Prostate gland (tissue), 2 donors: ENCODE measurements at regions not wholly inside any gene's neighbourhood (a gene's known extent, or its start where the extent isn't known, plus 50 kb on each side); places are given as distances from the start of the nearest gene placed in this dataset.

ENCODE experiments used
- DNase-seq: peaks from one replicate; pipeline ENCODE4 v3.0.0-alpha.2; 2019; ENCODE audit warnings: low spot score
- H3K27ac ChIP-seq, 2 donors: fragments of 200-600 bp; sonication (generic); 2 replicates each; pipeline ENCODE4 v1.5.1; 2017 to 2019
- H3K27me3 ChIP-seq: fragments of 200-600 bp; sonication (generic); replicated peaks from 2 replicates; pipeline ENCODE4 v1.5.1; 2019; ENCODE audit not compliant: insufficient read depth
- H3K36me3 ChIP-seq, 2 donors: fragments of 200-600 bp; sonication (generic); 1 replicate in 1 of 2; 2 replicates in 1 of 2; pipeline versions ENCODE4 v1.5.1 to v1.8.1; 2017 to 2019
- H3K4me1 ChIP-seq: fragments of 200-600 bp; sonication (generic); replicated peaks from 2 replicates; pipeline ENCODE4 v1.5.1; 2019
- H3K4me3 ChIP-seq, 2 donors: fragments of 200-600 bp; sonication (generic); 2 replicates each; pipeline ENCODE4 v1.5.1; 2017 to 2019
- H3K9me3 ChIP-seq: fragments of 200-600 bp; sonication (generic); 2 replicates; pipeline ENCODE4 v1.5.1; 2017
- CTCF ChIP-seq, 4 experiments: fragments of 200-600 bp in 2 of 4; fragments of 450-650 bp in 2 of 4; sonication (generic) in 2 of 4; IDR thresholded peaks; 1 replicate in 3 of 4; 2 replicates in 1 of 4; pipeline ENCODE4 v1.5.1; 2016 to 2019; ENCODE audit warnings: antibody characterized with exemption in 4 of 4, mild to moderate bottlenecking in 2 of 4, moderate library complexity in 2 of 4
- POLR2A ChIP-seq: fragments of 450-650 bp; IDR thresholded peaks from one replicate; pipeline ENCODE4 v1.6.1; 2016; ENCODE audit warnings: antibody characterized with exemption, mild to moderate bottlenecking
- POLR2AphosphoS5 ChIP-seq: sonication (generic); formaldehyde crosslinking; IDR thresholded peaks from one replicate; pipeline ENCODE4 v1.6.1; 2017; ENCODE audit warnings: antibody characterized with exemption
- WGBS: methylation state at CpG from one replicate; pipeline ENCODE4 v1.1.5; 2018; 5-methylcytosine and 5-hydroxymethylcytosine counted together
- intact Hi-C: fragments of 100-400 bp; cut with DNase I; formaldehyde crosslinking; loops from one replicate; pipeline ENCODE4 v1.14.2; 2022

- WGBS = 31% methylated on average over 5 of the region's 5 CpGs
- H3K27me3 ChIP-seq = no peaks in the 10 kb centered on the region
- no peak for DNase-seq
- intact Hi-C loops = no loop called here
- no peak overlapping the region for H3K4me3 ChIP-seq
- no peak for TF ChIP-seq POLR2A
- TF ChIP-seq POLR2AphosphoS5 = peak; percentile 54
- H3K27ac ChIP-seq = no peak overlapping the region
- H3K4me1 ChIP-seq = no peaks in the 10 kb centered on the region
- no peaks in the 10 kb centered on the region for H3K36me3 ChIP-seq
- H3K9me3 ChIP-seq = no peaks in the 10 kb centered on the region
Observed at GRCh38 chr17:14779241-14779640, 478.4 kb downstream of the HS3ST3B1 start.

- Histone ChIP-seq H3K4me1 (no peaks in the 10 kb centered on the region), H3K36me3 (no peaks in the 10 kb centered on the region), H3K27me3 (no peaks in the 10 kb centered on the region), H3K4me3 (no peak overlapping the region), H3K9me3 (no peaks in the 10 kb centered on the region), H3K27ac (no peak overlapping the region)
- intact Hi-C loops = no loop called here
- TF ChIP-seq POLR2AphosphoS5 (no peak), POLR2A (no peak), CTCF (IDR thresholded peaks at IDR 0.05) (no peak)
- 45% methylated on average over 2 of the region's 2 CpGs for WGBS
- no peak for DNase-seq
Observed at GRCh38 chr17:14777291-14777690, 476.4 kb downstream of the HS3ST3B1 start.

GRCh38 chr17:14776791-14777190, 475.9 kb downstream of the HS3ST3B1 start:
- DNase-seq = no peak
- WGBS = 54% methylated on average over 1 of the region's 1 CpG
- H3K27ac ChIP-seq = no peak overlapping the region
- intact Hi-C loops = no loop called here
- H3K9me3 ChIP-seq = no peaks in the 10 kb centered on the region
- no peaks in the 10 kb centered on the region for H3K4me1 ChIP-seq
- TF ChIP-seq POLR2AphosphoS5 (no peak), CTCF (IDR thresholded peaks at IDR 0.05) (no peak), POLR2A (no peak)
- no peaks in the 10 kb centered on the region for H3K27me3 ChIP-seq
- no peaks in the 10 kb centered on the region for H3K36me3 ChIP-seq
- H3K4me3 ChIP-seq = no peak overlapping the region

- H3K36me3 ChIP-seq = no peaks in the 10 kb centered on the region
- no peaks in the 10 kb centered on the region for H3K4me1 ChIP-seq
- intact Hi-C loops = no loop called here
- DNase-seq = no peak
- H3K4me3 ChIP-seq = no peak overlapping the region
- no peak for TF ChIP-seq CTCF (IDR thresholded peaks at IDR 0.05)
- TF ChIP-seq POLR2AphosphoS5 = no peak
- no peak for TF ChIP-seq POLR2A
- no peak overlapping the region for H3K27ac ChIP-seq
- H3K9me3 ChIP-seq = no peaks in the 10 kb centered on the region
- WGBS = 23% methylated on average over 8 of the region's 8 CpGs
- H3K27me3 ChIP-seq = no peaks in the 10 kb centered on the region
Observed at GRCh38 chr17:14775731-14776492, 475.0 kb downstream of the HS3ST3B1 start.

GRCh38 chr17:14774774-14775173, 473.9 kb downstream of the HS3ST3B1 start:
- WGBS = 93% methylated on average over 1 of the region's 1 CpG
- Histone ChIP-seq H3K4me1 (no peaks in the 10 kb centered on the region), H3K27ac (no peak overlapping the region), H3K27me3 (no peaks in the 10 kb centered on the region), H3K36me3 (no peaks in the 10 kb centered on the region), H3K4me3 (no peak overlapping the region), H3K9me3 (no peaks in the 10 kb centered on the region)
- TF ChIP-seq CTCF (IDR thresholded peaks at IDR 0.05) = no peak
- TF ChIP-seq POLR2AphosphoS5 = no peak
- TF ChIP-seq POLR2A = no peak
- DNase-seq = no peak
- intact Hi-C loops = no loop called here
